Smooth muscle cell (in vitro differentiated cells): ENCODE measurements at regions not wholly inside any gene's neighbourhood (a gene's known extent, or its start where the extent isn't known, plus 50 kb on each side); places are given as distances from the start of the nearest gene placed in this dataset.

ENCODE experiments used
- DNase-seq: peaks from one replicate; lab custom pipeline; 2025; ENCODE audit not compliant: unreplicated experiment; lab: John Stamatoyannopoulos, UW
- H2AFZ ChIP-seq: fragments of 200-600 bp; sonication (generic); 2 replicates; pipeline ENCODE4 v1.6.0; 2016; ENCODE audit warnings: antibody characterized with exemption, low read depth, mild to moderate bottlenecking
- H3F3A ChIP-seq: fragments of 200-600 bp; sonication (generic); 2 replicates; pipeline ENCODE4 v1.6.0; 2017; ENCODE audit warnings: antibody characterized with exemption, low read depth
- H3K27ac ChIP-seq: fragments of 200-600 bp; sonication (generic); 2 replicates; pipeline ENCODE4 v1.5.1; 2016; ENCODE audit warnings: low read depth, mild to moderate bottlenecking
- H3K27me3 ChIP-seq: fragments of 200-600 bp; sonication (generic); 2 replicates; pipeline ENCODE4 v1.6.1; 2016; ENCODE audit warnings: low read depth, mild to moderate bottlenecking
- H3K36me3 ChIP-seq: fragments of 200-600 bp; sonication (generic); 2 replicates; pipeline ENCODE4 v1.5.1; 2016; ENCODE audit warnings: low read depth
- H3K4me1 ChIP-seq: fragments of 200-600 bp; sonication (generic); 2 replicates; pipeline ENCODE4 v1.5.1; 2016; ENCODE audit warnings: low read depth
- H3K4me2 ChIP-seq: fragments of 200-600 bp; sonication (generic); 2 replicates; pipeline ENCODE4 v1.6.0; 2016; ENCODE audit warnings: mild to moderate bottlenecking
- H3K4me3 ChIP-seq: fragments of 200-600 bp; sonication (generic); 2 replicates; pipeline ENCODE4 v1.5.1; 2016; ENCODE audit warnings: mild to moderate bottlenecking
- H3K79me2 ChIP-seq: fragments of 200-600 bp; sonication (generic); 2 replicates; pipeline ENCODE4 v1.6.0; 2016; ENCODE audit warnings: low read depth, mild to moderate bottlenecking
- H3K9ac ChIP-seq: fragments of 200-600 bp; sonication (generic); 2 replicates; pipeline ENCODE4 v1.6.0; 2016; ENCODE audit warnings: low read depth
- H3K9me3 ChIP-seq: fragments of 200-600 bp; sonication (generic); replicated peaks from 2 replicates; pipeline ENCODE4 v1.5.1; 2016; ENCODE audit warnings: low read depth
- H4K20me1 ChIP-seq: fragments of 200-600 bp; sonication (generic); 2 replicates; pipeline ENCODE4 v1.6.0; 2016; ENCODE audit warnings: low read depth
- WGBS: methylation state at CpG from one replicate; pipeline ENCODE4 v1.1.7; 2016; ENCODE audit warnings: low lambda C conversion rate; 5-methylcytosine and 5-hydroxymethylcytosine counted together
- TF ChIP-seq, protein P1 (sequence below): fragments of 200-600 bp; sonication (generic); IDR thresholded peaks from 2 replicates; pipeline ENCODE4 v1.5.1; 2017; ENCODE audit warnings: borderline replicate concordance, mild to moderate bottlenecking, antibody characterized with exemption; ENCODE audit not compliant: insufficient read depth, poor library complexity, severe bottlenecking

DNA sequence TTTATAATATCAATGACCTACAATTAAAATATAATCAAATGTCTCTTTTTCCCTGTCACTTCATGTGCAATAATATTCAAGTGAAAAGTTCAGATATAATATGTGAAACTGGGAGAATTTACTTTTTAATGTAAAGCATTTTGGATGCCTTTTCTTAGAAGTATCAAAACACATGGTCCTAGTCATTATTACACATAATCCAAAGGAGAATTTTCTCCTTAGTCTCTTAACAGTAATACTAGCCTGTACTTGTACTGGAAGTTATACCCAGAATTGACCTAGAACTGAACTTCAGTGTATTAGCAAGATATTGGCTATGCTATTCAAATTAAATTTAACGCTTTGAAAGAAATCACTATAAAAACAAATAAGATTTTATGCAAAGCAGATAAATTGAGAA lies 842.6 kb upstream of the MANEA start:
- DNase-seq: no peak
- H3K36me3 ChIP-seq: no peaks in the 10 kb centered on the region
- no peaks in the 10 kb centered on the region for H3K79me2 ChIP-seq
- no peak overlapping the region for H3K4me2 ChIP-seq
- H3K4me1 ChIP-seq: no peaks in the 10 kb centered on the region
- no peaks in the 10 kb centered on the region for H3K9me3 ChIP-seq
- no peaks in the 10 kb centered on the region for H4K20me1 ChIP-seq
- H3K27ac ChIP-seq: no peak overlapping the region
- no peak overlapping the region for H3K4me3 ChIP-seq
- no peak overlapping the region for H3K9ac ChIP-seq
- TF ChIP-seq, protein P1, sequence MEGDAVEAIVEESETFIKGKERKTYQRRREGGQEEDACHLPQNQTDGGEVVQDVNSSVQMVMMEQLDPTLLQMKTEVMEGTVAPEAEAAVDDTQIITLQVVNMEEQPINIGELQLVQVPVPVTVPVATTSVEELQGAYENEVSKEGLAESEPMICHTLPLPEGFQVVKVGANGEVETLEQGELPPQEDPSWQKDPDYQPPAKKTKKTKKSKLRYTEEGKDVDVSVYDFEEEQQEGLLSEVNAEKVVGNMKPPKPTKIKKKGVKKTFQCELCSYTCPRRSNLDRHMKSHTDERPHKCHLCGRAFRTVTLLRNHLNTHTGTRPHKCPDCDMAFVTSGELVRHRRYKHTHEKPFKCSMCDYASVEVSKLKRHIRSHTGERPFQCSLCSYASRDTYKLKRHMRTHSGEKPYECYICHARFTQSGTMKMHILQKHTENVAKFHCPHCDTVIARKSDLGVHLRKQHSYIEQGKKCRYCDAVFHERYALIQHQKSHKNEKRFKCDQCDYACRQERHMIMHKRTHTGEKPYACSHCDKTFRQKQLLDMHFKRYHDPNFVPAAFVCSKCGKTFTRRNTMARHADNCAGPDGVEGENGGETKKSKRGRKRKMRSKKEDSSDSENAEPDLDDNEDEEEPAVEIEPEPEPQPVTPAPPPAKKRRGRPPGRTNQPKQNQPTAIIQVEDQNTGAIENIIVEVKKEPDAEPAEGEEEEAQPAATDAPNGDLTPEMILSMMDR: no peak
- 100% methylated on average over 1 of the region's 1 CpG for WGBS
- no peak overlapping the region for H2AFZ ChIP-seq
- H3K27me3 ChIP-seq: no peaks in the 10 kb centered on the region
- no peaks in the 10 kb centered on the region for H3F3A ChIP-seq

DNA sequence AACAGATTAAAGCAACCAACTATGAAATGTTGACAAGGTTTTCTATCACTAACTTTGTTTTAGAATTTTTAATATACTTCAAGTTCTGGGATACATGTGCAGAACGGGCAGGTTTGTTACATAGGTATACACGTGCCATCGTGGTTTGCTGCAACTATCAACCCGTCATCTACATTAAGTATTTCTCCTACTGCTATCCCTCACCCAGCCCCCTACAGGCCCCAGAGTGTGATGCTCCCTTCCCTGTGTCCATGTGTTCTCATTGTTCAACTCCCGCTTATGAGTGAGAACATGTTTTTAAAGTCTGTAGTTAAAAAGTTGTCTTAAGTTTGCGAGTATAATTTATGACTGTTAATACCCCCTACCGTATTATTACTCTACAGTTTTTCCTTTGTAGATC lies 844.3 kb upstream of the MANEA start:
- H3K79me2 ChIP-seq: no peaks in the 10 kb centered on the region
- H2AFZ ChIP-seq: no peak overlapping the region
- H3F3A ChIP-seq: no peaks in the 10 kb centered on the region
- H3K27ac ChIP-seq: no peak overlapping the region
- H4K20me1 ChIP-seq: no peaks in the 10 kb centered on the region
- 89% methylated on average over 7 of the region's 7 CpGs for whole genome bisulfite sequencing
- H3K9ac ChIP-seq: no peak overlapping the region
- H3K36me3 ChIP-seq: no peaks in the 10 kb centered on the region
- TF ChIP-seq, protein P1: no peak
- H3K9me3 ChIP-seq: no peaks in the 10 kb centered on the region
- no peak overlapping the region for H3K4me2 ChIP-seq
- H3K27me3 ChIP-seq: no peaks in the 10 kb centered on the region
- no peaks in the 10 kb centered on the region for H3K4me1 ChIP-seq
- no peak overlapping the region for H3K4me3 ChIP-seq
- no peak for DNase-seq

DNA sequence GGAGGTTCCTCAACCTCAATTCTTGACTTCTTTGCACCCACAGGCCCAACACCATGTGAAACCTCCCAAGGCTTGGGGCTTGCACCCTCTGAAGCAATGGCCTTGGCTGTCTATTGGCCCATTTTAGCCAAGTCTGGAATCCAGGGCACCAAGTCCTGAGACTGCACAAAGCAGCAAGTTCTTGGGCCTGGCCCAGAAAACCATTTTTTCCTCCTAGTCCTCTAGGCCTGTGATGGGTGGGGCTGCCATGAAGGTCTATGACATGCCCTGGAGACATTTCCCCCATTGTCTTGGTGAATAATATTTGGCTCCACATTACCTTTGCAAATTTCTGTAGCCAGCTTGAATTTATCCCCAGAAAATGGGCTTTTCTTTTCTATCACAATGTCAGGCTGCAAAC lies 849.6 kb upstream of the MANEA start:
- DNase-seq: no peak
- Histone ChIP-seq H3K27ac (no peak overlapping the region), H3K36me3 (no peaks in the 10 kb centered on the region), H3K4me3 (no peak overlapping the region), H3F3A (no peaks in the 10 kb centered on the region), H3K4me2 (no peak overlapping the region), H3K9me3 (no peaks in the 10 kb centered on the region), H4K20me1 (no peaks in the 10 kb centered on the region), H2AFZ (no peak overlapping the region), H3K79me2 (no peaks in the 10 kb centered on the region), H3K9ac (no peak overlapping the region), H3K27me3 (no peaks in the 10 kb centered on the region), H3K4me1 (no peaks in the 10 kb centered on the region)
- TF ChIP-seq, protein P1: no peak

DNA sequence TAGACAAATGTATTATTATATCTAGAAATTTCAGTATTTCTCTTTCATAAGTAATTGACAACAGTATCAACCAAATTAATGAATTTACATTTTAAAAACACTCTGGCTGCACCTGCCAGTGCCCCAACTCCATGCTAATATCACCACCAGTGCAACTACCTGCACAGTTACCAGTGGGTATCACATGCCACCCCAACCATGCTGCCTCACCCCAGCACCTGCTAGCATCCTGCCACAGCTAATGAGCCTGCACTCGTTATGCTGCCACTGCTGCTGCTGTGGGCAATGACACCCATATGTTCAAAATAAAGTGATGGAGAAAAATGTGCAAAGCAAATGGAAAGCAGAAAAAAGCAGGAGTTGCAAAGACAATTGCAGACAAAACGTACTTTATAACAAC lies 855.9 kb upstream of the MANEA start:
- no peaks in the 10 kb centered on the region for H3K27me3 ChIP-seq

More for the DNA sequence above, 855.9 kb upstream of the MANEA start:
- H3K4me1 ChIP-seq: no peaks in the 10 kb centered on the region
- no peak overlapping the region for H2AFZ ChIP-seq
- H3K9me3 ChIP-seq: no peaks in the 10 kb centered on the region
- H4K20me1 ChIP-seq: no peaks in the 10 kb centered on the region
- H3K4me3 ChIP-seq: no peak overlapping the region
- no peaks in the 10 kb centered on the region for H3F3A ChIP-seq
- no peak overlapping the region for H3K27ac ChIP-seq
- H3K36me3 ChIP-seq: no peaks in the 10 kb centered on the region
- H3K4me2 ChIP-seq: no peak overlapping the region
- no peak overlapping the region for H3K9ac ChIP-seq
- DNase-seq: no peak
- WGBS: 75% methylated on average over 2 of the region's 2 CpGs
- TF ChIP-seq, protein P1: no peak
- no peaks in the 10 kb centered on the region for H3K79me2 ChIP-seq
